Neural cell (in vitro differentiated cells): ENCODE measurements at regions not wholly inside any gene's neighbourhood (a gene's known extent, or its start where the extent isn't known, plus 50 kb on each side); places are given as distances from the start of the nearest gene placed in this dataset.

Experiments
- H2AFZ ChIP-seq: fragments of 200-600, 300-800 bp; sonication (generic), shearing (Covaris generic); 2 replicates; pipeline ENCODE4 v1.6.0; 2014; ENCODE audit warnings: low read depth, mild to moderate bottlenecking, antibody characterized with exemption, low read length, moderate library complexity
- H3F3A ChIP-seq: fragments of 200-600 bp; shearing (Covaris generic); 2 replicates; pipeline ENCODE4 v1.6.1; 2016; ENCODE audit warnings: mild to moderate bottlenecking, moderate library complexity, mixed read lengths, antibody characterized with exemption, low read length; ENCODE audit not compliant: insufficient read depth, poor library complexity, severe bottlenecking
- H3K27ac ChIP-seq: fragments of 200-600, 300-800 bp; sonication (generic), shearing (Covaris generic); 2 replicates; pipeline ENCODE4 v1.5.1; 2014; ENCODE audit warnings: mild to moderate bottlenecking, low read length, moderate library complexity
- H3K27me3 ChIP-seq: fragments of 300-800, 200-600 bp; sonication (generic), shearing (Covaris generic); 2 replicates; pipeline ENCODE4 v1.6.0; 2014; ENCODE audit warnings: mild to moderate bottlenecking, low read depth, low read length, moderate library complexity; ENCODE audit not compliant: insufficient read depth
- H3K36me3 ChIP-seq: fragments of 300-800, 200-600 bp; sonication (generic), shearing (Covaris generic); 2 replicates; pipeline ENCODE4 v1.5.1; 2014; ENCODE audit warnings: mild to moderate bottlenecking, antibody characterized with exemption, low read length, moderate library complexity; ENCODE audit not compliant: insufficient read depth
- H3K4me2 ChIP-seq: fragments of 300-800, 200-600 bp; sonication (generic), shearing (Covaris generic); 2 replicates; pipeline ENCODE4 v1.6.0; 2014; ENCODE audit warnings: mild to moderate bottlenecking, low read length
- H3K4me3 ChIP-seq: fragments of 300-800, 200-600 bp; sonication (generic), shearing (Covaris generic); 2 replicates; pipeline ENCODE4 v1.5.1; 2014; ENCODE audit warnings: mild to moderate bottlenecking, low read length, moderate library complexity
- H3K79me2 ChIP-seq: fragments of 200-600 bp; shearing (Covaris generic); replicated peaks from 2 replicates; pipeline ENCODE4 v1.6.0; 2014; ENCODE audit warnings: mild to moderate bottlenecking, low read length, moderate library complexity; ENCODE audit not compliant: insufficient read depth
- H3K9ac ChIP-seq: fragments of 300-800, 200-600 bp; sonication (generic), shearing (Covaris generic); 2 replicates; pipeline ENCODE4 v1.6.1; 2016; ENCODE audit warnings: mild to moderate bottlenecking, low read length, mixed read lengths
- H3K9me2 ChIP-seq: fragments of 200-600 bp; shearing (Covaris generic); 2 replicates; pipeline ENCODE4 v1.6.1; 2016; ENCODE audit warnings: mild to moderate bottlenecking, low read length, mixed read lengths; ENCODE audit not compliant: insufficient read depth
- H3K9me3 ChIP-seq: fragments of 200-600, 300-800 bp; sonication (generic), shearing (Covaris generic); 2 replicates; pipeline ENCODE4 v1.6.1; 2016; ENCODE audit warnings: mild to moderate bottlenecking, mixed run types, low read length, moderate library complexity, mixed read lengths
- H4K20me1 ChIP-seq: fragments of 200-600 bp; shearing (Covaris generic); 2 replicates; pipeline ENCODE4 v1.6.1; 2016; ENCODE audit warnings: mild to moderate bottlenecking, mixed run types; ENCODE audit not compliant: insufficient read depth
- CTCF ChIP-seq: fragments of 450-650 bp; IDR thresholded peaks from 2 replicates; pipeline ENCODE4 v1.5.1; 2014; ENCODE audit warnings: antibody characterized with exemption, mild to moderate bottlenecking, moderate library complexity; ENCODE audit not compliant: poor library complexity, severe bottlenecking
- EP300 ChIP-seq: fragments of 450-650 bp; conservative IDR thresholded peaks from 2 replicates; pipeline ENCODE4 v1.6.1; 2014; ENCODE audit warnings: antibody characterized with exemption, mild to moderate bottlenecking, moderate library complexity; ENCODE audit not compliant: poor library complexity, severe bottlenecking
- EZH2 ChIP-seq: fragments of 200-600, 300-800 bp; shearing (Covaris generic), sonication (generic); IDR thresholded peaks from 2 replicates; pipeline ENCODE4 v1.6.1; 2014; ENCODE audit warnings: antibody characterized with exemption, low read length, borderline replicate concordance, mild to moderate bottlenecking; ENCODE audit not compliant: insufficient read depth, poor library complexity, severe bottlenecking
- MXI1 ChIP-seq: fragments of 450-650 bp; conservative IDR thresholded peaks from 2 replicates; pipeline ENCODE4 v1.6.1; 2014; ENCODE audit warnings: antibody characterized with exemption, mild to moderate bottlenecking; ENCODE audit not compliant: poor library complexity, severe bottlenecking
- POLR2AphosphoS5 ChIP-seq: IDR thresholded peaks from 2 replicates; pipeline ENCODE4 v1.6.1; 2012
- RAD21 ChIP-seq: fragments of 450-650 bp; conservative IDR thresholded peaks from 2 replicates; pipeline ENCODE4 v1.6.1; 2014; ENCODE audit warnings: antibody characterized with exemption, mild to moderate bottlenecking, moderate library complexity
- REST ChIP-seq: IDR thresholded peaks from 2 replicates; pipeline ENCODE4 v1.6.1; 2012; ENCODE audit warnings: borderline replicate concordance
- SMC3 ChIP-seq: fragments of 450-650 bp; conservative IDR thresholded peaks from 2 replicates; pipeline ENCODE4 v1.6.1; 2014; ENCODE audit warnings: antibody characterized with exemption, mild to moderate bottlenecking, moderate library complexity; ENCODE audit not compliant: poor library complexity
- TAF1 ChIP-seq: IDR thresholded peaks from 2 replicates; pipeline ENCODE4 v1.6.1; 2012; ENCODE audit warnings: low read depth

GRCh38 chr6:71707059-71707458 is 179.3 kb upstream of the RIMS1 start:
- Histone ChIP-seq H3F3A (no peaks in the 10 kb centered on the region), H3K36me3 (no peaks in the 10 kb centered on the region), H3K79me2 (no peaks in the 10 kb centered on the region), H3K4me3 (no peak overlapping the region), H4K20me1 (no peaks in the 10 kb centered on the region), H3K9ac (no peak overlapping the region), H3K9me2 (no peaks in the 10 kb centered on the region), H3K27me3 (no peaks in the 10 kb centered on the region), H3K27ac (no peak overlapping the region), H3K4me2 (no peak overlapping the region), H3K9me3 (no peaks in the 10 kb centered on the region), H2AFZ (no peak overlapping the region)
- TF ChIP-seq RAD21 (no peak), CTCF (no peak), MXI1 (no peak), EP300 (no peak), EZH2 (no peak), TAF1 (no peak), POLR2AphosphoS5 (no peak), SMC3 (no peak), REST (no peak)

- H3K4me3 ChIP-seq = no peak overlapping the region
- no peaks in the 10 kb centered on the region for H3F3A ChIP-seq
- H3K4me2 ChIP-seq = no peak overlapping the region
- H3K9me3 ChIP-seq = no peaks in the 10 kb centered on the region
- H3K79me2 ChIP-seq = no peaks in the 10 kb centered on the region
- no peak for TF ChIP-seq MXI1
- no peak for TF ChIP-seq POLR2AphosphoS5
- TF ChIP-seq REST = no peak
- no peak for TF ChIP-seq EP300
- TF ChIP-seq CTCF = no peak
- no peak for TF ChIP-seq SMC3
- no peak for TF ChIP-seq TAF1
- no peak for TF ChIP-seq RAD21
- H3K9ac ChIP-seq = no peak overlapping the region
- H2AFZ ChIP-seq = no peak overlapping the region
- H3K27me3 ChIP-seq = no peaks in the 10 kb centered on the region
- no peaks in the 10 kb centered on the region for H3K36me3 ChIP-seq
- H3K27ac ChIP-seq = no peak overlapping the region
- H3K9me2 ChIP-seq = no peaks in the 10 kb centered on the region
- H4K20me1 ChIP-seq = no peaks in the 10 kb centered on the region
Observed at GRCh38 chr6:71720705-71721104, 165.6 kb upstream of the RIMS1 start.
